Femur (tissue), 1 donor: ENCODE measurements at regions not wholly inside any gene's neighbourhood (a gene's known extent, or its start where the extent isn't known, plus 50 kb on each side); places are given as distances from the start of the nearest gene placed in this dataset.

Source experiments
- DNase-seq: peaks from one replicate; pipeline ENCODE4 v3.0.0-alpha.2; 2017

DNA sequence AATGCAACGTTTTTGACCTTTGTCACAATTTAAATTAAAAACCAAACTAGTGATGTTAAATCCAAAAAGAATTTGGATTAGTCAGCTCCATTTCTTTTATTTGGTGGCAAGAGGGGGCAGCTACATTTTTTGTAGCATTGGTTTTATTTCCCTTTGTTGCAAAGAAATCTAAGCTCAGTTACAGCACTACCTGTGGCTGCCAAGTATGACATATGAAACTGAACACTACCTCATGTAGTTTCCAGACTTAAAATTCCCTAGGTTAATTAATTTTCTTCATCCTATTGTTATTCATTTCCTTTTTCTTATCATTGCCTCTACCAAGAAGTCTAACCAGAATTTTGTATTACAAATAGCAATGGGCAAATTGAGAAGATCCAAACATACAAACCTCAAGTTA lies 393.5 kb downstream of the BRINP1 start:
- no peak for DNase-seq

DNA sequence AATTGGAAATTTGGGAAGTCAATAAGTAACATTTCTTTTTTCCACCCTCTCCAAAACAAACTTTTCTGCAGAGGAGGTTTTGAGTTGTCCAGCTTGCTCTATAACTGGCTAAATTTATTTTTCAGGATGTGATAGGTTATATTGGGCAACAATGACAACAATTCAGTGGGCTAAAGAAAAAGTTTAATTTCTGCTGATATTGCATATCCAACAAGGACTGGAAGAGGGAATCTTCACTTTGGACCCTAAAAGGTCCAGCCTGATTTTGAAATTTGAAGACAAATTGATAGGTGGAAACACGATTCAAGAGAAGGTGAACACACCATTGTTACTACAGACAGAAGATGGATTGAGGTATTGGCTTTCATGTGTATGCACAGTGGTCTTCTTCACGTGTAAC lies 393.1 kb downstream of the BRINP1 start:
- DNase-seq, result no peak

DNA sequence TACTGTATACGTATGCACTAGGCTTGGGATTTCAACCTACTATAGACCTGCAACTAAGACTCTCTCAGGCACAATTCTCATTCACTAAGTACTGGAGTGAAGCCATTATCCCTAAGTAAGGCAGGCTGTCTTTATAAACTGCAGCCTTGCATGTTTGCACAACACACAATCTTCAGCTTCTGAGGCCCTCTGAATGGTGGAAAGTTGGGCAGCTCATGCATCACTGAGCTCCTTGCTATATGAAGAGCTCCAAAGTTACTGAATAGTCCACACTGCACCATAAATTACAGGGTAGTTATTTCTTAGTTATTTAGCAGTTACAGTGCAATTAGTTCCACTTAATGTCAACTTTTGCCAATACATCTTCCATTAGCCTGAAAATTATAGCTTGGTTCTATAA lies 384.6 kb downstream of the BRINP1 start:
- DNase-seq, result no peak

DNA sequence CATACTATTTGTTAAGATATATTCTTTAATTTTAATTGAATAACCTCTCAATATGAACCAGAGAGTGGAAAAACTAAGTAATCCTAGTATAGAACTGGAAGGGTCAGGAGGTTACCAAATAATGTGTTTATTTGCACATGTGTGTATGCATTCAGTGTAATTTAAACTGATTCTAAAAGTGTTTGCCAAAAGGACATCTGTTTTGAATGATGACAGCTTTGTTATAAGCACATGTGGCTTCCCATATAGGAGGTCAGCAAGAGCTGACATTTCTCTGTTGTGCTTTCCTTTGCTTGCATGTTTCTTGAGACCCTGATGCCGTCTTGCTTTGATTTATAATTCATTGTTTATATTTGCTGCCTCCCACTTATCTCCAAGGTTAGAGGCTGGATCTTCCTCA lies 383.4 kb downstream of the BRINP1 start:
- no peak for DNase-seq

DNA sequence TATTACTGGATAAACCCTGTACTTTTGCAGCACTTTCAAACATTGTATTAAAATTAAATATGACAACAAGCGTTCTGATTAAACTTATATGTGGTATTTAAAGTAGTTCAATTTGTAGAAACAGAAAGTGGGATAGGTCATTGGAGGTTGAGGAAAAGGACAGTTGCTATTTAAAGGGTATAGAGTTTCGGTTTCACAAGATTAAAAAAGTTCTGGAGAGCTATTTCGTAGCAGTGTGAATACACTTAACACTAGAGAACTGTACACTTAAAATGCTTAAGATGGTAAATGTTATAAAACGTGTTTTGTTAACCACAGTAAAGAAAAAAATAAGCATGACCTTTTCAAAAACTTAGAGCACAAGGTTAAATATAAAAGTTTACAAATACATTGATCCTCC lies 382.1 kb downstream of the BRINP1 start:
- DNase-seq, result no peak

DNA sequence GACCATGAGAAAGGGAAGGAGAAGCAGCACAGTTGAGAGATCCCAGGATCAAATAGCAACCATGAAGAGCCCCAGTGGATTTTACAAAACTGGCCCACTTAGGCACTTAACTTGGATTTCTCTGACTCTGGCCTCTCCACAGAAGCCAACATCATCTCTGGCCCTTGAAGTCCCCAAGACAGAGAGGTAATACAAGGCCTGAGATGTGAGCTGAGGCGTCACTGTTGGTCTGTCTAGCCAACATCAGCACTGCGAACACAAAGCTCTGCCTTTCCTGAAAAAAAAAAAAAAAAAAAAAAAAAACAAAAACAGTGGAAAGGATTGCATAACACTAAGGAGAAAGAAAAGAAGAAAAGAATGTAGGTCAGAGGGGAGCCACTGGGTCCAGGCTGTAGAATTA lies 378.3 kb downstream of the BRINP1 start:
- DNase-seq, result no peak

DNA sequence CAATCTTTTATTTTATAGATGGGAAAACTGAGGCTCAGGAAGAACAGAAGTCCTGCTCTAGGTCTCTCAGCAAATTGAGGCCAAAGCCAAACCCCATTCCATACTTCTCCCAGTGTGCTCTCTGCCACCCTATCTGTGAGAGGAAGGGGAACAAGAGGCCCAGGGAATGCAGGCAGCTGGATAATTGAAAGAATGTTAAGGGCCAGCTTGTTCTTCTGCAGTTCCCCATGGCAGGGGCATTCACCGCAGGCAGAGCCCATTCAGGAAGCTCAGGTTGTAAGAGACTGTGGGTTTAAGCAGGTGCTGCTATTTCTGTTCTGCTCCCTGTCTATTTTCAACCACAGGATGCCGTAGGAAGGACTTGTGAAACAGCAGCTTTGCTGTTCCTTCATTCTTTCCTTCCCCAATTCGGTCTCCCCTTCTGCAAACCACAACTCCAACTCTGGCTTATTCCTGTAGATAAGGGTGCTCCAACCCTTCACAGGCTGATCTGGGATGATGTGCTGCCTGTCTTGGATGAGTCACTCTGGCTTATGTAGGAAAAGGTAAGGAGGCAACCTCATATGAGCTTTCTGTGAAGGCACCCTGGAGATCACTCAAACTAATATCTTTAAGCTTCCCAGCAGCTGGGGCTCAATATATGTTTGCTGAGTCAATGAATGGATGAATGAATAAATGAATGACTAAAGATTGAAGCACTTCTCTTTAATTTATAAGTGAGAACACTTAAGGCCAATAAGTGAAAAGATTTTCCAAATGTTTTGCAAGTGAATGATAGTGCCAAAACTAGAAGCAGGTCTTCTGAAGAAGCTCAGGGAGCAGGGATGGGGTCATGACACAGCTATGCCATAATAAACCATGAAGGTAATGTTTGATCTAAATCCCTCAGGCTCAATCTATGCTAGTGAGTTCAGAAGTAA lies 377.6 kb downstream of the BRINP1 start:
- no peak for DNase-seq

DNA sequence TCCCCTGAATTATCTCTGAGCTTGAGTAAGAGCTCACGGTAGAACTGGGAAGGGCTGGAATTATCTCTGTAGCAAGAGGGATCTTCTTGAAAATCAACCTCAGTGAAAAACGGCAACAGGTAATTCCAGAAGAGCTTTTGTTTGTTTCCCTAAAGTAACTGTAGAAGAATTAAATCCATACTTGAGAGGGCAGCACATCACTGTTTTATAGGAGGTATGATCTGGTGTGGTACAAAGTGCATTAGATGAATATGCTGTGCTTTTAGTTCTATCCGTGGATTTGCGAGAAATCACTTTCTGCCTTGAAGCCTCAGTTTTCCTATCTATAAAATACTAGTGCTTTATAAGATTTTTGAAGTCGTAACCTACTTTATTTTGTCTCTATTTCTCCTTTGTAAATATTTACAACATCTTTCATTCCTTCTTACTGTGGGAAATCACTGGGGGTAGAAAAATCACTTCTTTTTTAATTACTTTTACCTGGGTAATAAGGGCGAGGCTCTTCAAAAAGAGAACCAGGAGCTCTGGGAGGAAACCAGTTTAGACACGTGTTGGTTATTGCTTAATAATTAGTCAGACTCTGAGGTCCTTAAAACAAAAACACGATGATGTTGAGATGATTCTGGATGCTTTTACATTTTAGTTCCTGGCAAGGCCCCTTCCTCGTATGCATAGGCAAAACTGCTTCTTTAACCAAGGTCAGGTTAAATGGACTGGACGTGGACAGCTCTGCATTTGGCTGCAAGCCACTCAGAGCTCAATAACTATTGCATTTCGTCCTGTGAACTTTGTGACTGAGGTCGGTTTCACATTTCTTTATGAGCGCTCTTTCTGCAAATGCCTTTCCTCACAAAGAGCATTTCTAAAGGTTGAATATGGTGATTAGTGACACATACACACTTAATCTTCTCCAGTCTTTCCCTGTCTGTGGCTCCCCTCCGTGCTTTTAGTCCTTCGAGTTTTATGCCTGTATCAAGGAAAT lies 376.1 kb downstream of the BRINP1 start:
- DNase-seq, result no peak

DNA sequence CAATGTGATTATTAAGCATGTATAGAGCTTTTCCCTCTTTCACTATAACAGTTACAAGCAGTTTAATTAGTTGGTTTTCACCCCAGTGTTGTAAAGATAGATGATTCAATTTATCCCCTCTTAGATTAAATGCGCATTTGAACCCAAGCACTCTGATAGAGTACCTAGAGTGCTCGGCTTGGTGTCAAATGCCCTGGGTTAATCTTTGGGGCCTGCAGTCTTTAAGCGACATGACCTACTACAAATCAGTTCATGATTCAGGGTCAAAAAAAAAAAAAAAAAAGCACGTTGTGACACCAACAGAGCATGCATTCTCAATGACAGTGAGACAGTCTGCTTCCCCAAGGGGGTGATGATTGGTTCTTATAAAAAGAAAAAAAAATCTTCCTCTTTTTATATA lies 375.3 kb downstream of the BRINP1 start:
- no peak for DNase-seq

DNA sequence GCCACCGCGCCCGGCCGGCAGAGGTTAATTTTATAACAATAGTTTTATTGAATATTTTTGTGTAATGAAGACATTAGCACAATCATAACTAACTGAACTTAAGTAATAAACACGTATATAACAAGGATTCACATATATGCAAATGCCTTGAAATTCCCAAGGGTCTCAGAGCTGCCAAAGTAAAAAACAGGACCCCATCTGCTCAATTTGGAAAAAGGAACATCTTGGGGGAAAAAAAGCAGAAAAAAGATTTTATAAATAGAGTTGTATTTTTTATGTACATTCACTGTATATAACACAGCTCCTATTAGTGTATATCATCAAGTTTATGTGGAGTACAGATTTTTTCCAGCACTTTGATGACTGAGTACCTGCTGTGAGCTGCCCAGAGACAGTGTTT lies 366.7 kb downstream of the BRINP1 start:
- no peak for DNase-seq

DNA sequence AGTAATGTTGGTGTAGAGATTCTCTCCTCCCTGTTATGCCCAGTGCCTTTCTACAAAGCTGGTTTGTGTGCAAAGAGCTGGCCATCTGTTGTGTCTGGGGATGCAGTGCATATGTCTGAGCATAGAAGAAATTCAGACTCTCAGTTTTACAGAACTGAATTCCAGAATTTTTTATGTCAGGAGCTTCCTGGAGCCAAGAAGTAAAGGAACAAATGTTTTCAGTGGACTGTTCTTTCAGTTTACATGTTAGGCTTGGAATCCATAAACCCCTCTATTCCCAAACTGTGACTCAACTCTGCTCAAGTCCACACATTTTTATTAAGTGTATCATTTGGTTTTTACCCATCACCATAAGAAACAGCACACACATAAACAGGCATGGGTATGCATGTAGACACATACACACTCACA lies 366.0 kb downstream of the BRINP1 start:
- DNase-seq, result no peak

DNA sequence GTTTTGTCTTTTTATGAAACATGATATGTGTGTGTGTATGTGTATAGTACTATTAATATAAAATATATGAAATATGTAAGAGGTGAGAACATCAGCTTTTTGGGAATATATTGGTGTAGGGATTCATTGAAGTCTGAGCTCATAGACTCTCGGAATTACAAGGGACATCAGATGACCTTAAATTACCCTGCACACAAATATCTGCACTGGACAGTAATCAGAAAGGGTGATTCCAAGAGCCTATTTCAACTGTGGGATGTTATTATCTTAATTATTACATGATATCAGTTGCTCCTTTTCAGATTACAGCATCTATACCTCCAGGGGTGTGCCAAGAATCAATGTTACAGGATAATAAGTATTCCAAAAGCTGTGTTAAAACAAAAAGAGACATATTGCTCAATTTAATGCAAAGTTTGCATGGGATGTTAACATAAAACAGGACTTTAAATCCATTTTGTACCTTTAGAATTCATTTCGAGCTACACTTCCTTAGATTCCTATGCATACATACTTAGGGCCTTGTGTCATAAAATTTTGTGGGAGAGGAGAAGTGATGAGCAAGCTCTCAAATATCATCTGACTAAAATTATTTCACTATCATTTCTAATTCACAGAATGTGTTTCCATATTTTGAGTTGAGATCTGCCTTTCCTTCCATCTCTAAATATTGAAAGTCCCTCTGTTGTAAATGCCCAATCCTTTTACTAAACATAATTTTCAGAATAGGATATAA lies 365.2 kb downstream of the BRINP1 start:
- DNase-seq, result no peak

DNA sequence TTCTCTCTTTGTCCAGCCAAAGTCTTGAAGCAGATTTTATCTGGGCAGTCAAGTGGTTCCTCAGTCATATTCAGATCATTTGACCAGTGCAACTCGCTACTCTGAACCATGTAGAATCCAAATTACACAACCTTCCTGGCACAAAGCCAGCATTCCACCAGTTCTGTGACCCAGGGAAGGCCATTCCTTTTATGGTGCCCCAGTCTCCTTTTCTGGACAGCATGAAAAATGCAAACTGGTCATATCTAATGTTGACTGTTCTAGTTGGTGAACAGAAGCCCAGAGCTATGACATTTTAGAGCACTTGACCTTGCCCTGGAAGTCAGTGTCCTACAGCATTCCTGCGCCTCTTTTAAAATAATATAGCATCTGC lies 364.6 kb downstream of the BRINP1 start:
- no peak for DNase-seq

DNA sequence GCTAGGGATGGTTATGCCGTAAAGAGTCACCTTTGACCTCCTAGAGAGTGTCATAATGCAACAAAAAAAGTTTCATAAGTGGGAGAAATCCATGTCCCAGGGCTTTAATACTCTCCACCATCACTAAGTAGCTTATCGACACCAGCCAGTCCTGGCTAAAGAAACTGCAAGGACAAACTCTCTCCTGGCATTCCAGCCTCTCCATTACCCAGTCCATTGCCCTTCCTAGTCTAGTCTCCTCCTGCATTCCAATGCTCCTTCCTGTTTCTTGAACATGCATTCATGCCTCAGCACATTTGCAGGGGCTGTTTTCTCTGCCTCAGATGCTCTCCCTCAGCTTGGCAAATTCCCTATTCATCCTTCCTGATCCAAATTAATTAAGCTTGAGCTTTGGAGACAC lies 364.1 kb downstream of the BRINP1 start:
- no peak for DNase-seq

DNA sequence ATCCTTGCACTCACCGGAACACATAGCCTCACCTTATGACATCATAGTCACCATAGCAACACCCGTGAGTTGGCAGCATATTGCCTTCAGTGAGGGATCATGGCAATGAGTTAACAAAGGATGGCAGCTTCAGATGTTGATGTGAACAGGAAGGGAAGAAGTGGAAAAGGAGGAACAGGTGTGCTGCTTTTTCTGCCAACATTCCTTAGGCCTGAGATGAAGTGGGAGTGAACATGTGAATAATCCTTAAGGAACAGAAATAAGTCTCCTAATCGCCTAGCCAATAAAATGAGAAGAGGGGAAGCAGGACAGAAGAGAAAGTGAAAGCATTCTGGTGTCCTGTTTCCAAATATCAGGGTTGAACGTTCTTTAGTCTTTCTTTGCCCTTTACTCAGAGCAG lies 360.0 kb downstream of the BRINP1 start:
- no peak for DNase-seq

DNA sequence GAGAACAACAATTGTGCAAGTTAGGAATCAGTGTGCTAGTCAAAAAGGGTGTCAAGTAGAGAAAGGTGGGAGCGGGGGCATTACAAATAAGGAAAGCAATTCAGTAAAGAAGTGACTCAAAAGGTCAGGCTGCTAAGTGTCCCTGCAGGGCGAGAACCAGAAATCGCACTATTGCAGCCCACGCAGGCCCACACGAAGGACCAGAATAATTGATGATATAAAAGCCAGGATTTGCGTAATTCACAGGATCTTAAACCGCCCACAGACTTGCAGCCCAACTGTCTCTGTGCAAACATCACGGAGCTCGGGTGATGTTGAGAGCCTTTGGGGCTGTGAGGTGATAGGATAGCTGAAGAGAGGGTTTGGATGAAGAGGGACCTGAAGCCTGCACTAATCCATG lies 349.0 kb downstream of the BRINP1 start:
- DNase-seq, result no peak

DNA sequence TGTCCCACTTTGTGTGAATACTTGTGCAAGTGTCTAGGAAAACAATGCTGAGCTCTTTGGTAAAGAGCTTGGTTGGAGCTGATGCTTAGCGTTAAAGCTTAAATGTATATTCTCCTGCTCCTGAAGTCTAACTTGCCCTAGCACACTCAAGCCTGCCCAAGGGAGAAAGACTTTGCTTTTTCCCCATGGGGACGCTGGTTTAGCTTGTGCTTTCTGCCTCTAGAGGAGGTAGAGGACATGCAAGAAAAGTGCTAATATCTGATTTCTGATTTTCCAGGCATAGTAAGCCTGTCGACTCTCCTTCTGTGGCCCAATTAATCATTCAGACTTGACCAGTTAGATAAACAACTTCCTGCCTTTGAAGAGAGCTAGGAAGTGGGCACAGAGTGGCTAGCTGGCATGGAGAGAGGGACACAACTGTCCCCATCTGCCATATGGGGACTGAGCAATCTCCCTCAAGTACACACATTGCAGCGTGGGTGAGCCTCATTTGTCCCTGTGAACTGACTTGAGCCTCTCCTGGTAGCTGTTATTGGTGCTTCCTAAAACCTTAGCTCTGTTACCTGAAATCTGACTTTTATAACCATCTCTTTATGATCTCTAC lies 348.4 kb downstream of the BRINP1 start:
- no peak for DNase-seq

DNA sequence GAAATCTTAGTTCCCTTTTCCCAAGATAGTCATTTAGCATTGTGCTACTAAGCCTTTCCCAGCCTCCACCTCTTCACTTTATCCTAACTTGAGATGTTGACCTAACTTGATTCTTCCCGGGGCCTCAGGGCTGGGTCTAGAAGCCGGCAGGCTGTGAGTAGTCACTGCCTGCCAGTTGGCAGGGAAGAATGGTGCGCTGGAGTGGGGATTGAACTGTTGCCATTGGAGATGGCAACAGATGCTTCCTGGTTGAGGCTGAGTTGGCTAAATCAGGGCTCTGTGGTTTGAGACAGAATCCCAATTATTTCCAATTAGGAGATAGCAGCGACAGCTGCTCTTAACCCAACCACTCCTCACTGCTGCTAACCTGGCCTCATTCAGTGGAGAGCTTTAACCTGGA lies 343.1 kb downstream of the BRINP1 start:
- peak; percentile 42 for DNase-seq

DNA sequence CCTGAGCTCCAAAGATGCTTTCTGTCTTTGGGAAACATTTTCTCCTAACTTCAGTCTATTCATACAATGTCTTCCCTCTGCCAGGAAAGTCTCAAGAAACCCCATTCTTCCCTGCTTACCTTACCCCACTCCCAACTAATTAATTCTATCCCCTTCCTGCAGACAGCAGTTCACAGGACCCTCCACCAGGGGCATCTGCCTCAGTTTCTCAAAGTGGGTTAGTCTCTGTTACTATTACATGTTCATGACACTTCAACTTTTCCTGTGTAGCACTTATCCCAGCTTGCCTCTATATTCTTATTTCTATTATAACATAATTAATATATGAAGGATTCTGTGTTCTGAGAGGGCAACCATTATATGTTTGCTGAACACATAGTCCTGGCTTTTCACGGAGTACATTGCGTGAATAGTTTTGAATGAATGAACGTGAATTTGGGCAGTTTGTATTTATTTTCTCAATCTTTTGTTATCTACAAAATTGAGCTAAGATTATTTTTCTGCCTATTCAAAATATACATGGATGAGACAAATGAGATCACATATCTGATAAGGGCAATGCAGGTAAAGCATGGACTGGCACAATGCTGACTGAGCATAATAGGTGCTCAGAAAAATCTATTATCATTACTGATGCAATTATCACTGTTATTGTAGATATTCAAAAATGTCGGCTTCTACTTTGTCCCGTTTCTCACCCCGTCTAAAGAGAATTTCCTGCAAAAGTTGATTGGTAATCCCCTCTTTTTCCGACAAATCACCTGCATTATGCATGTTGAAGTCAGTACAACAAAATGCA lies 341.1 kb downstream of the BRINP1 start:
- DNase-seq, result no peak

DNA sequence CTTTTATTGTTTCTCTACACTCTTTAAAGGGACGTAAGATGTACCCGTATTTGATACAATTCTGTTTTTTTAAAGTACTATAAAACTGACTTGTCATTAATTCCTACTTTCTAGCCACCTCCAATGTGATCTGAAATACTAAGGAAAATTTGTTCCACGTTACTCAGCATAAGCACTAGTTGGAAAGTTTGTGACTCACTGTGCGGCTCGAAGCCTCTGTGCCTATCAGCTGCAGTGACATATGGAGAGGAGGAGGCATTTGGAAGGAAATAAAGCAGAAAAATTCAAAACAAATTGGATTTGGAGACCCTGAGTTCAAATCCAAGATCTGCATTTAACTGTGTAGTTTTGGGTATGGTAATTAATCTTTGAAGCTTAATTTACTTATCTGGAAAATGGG lies 339.3 kb downstream of the BRINP1 start:
- DNase-seq, result no peak

DNA sequence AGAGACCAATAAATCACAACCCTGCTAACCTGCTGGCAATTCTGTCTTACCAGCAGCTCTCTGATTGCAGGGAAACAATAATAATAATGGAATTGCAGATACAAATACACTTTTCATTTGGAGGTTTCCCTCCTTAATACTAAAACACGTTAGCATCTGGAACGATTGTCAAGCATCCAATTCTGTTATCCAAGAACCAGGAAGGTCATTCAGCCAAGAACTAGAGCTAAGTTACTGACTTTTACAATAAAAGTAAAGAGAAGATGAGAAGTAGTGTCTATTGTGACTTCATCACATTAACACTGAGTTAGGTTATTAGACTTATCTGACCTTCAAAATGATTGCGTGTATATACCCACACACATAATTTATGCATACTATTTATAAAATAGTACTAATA lies 335.6 kb downstream of the BRINP1 start:
- DNase-seq, result no peak

DNA sequence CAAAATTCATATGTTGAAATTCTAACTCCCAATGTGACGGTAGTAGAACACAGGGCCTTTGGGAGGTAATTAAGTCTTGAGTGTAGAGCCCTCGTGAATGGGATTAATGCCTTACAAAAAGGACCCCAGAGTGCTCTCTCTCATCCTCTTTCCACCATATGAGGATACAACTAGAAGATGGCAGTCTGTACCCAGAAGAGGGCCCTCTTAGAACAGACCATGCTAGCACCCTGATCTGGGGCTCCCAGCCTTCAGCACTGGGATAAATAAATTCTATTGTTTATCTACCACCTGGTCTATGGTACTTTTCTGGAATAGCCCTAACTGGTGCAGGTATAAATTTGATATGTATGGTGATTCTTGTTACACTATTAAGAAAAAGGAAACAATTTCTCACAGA lies 332.3 kb downstream of the BRINP1 start:
- DNase-seq, result no peak
